ENCODE measurements at regions not wholly inside any gene's neighbourhood (a gene's known extent, or its start where the extent isn't known, plus 50 kb on each side); places are given as distances from the start of the nearest gene placed in this dataset.

DNA sequence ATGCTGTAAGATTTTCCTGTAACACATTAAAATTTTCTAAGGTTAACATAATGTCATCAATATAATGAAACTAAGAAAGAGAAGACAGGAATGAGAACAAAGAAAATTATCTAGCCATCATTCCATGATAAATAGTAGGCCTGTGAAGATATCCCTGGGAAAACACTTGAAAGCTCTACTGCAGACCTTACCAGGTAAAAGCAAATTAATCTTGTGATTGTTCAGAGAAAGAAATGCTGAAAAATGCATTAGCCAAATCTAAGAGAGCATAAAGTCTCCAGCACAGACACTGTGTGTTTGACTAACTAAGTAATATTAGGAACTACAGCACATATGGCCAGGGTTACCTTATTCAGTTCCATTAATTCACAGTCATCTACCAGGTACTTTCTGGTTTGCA is 628.3 kb upstream of the GRAMD2B start:
- no peak overlapping the region for H3K4me3 Mint-ChIP-seq
- ATAC-seq (replicated peaks) (no peak), DNase-seq (no peak)
- no peaks in the 10 kb centered on the region for H3K4me1 Mint-ChIP-seq (ENCODE audit: low read depth in 2 of 2)
- no peaks in the 10 kb centered on the region for H3K27me3 Mint-ChIP-seq
- no peak overlapping the region for H3K27ac Mint-ChIP-seq
- peaks cover 13 to 24% of the 10 kb centered on the region in 2 donors for H3K9me3 Mint-ChIP-seq
- H3K36me3 Mint-ChIP-seq (ENCODE audit: insufficient read depth), result no peaks in the 10 kb centered on the region

DNA sequence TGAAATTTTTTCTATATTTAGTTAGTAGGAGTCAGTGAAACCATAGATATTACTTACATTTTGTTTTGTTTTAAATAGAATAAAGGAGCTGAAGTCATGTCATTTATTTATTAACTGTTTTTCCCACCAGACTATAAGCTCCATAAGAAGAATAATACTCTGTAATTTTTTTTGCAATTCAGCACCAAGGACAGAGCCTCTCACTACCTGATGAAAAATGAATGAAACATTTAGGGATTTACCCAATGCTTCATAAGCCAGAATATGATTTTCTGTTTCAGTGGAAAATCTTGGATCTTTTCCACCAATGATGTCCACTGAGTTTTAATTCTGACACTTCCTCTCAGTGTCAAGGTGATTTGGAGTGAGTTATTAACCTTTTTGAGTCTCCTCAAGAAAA is 624.9 kb upstream of the GRAMD2B start:
- H3K4me3 Mint-ChIP-seq, result no peak overlapping the region
- no peak for ATAC-seq (replicated peaks)
- no peak for DNase-seq

GRCh38 chr5:125812651-125813050 is 610.6 kb upstream of the GRAMD2B start:
- peaks cover 0 to 3% of the 10 kb centered on the region in 2 donors for H3K9me3 Mint-ChIP-seq
- no peak overlapping the region for H3K27ac Mint-ChIP-seq
- no peaks in the 10 kb centered on the region for H3K27me3 Mint-ChIP-seq
- DNase-seq, result no peak
- no peak for ATAC-seq (replicated peaks)
- no peak overlapping the region for H3K4me3 Mint-ChIP-seq
- no peaks in the 10 kb centered on the region for H3K36me3 Mint-ChIP-seq (ENCODE audit: insufficient read depth)
- H3K4me1 Mint-ChIP-seq (ENCODE audit: low read depth in 2 of 2), result no peaks in the 10 kb centered on the region

More for the DNA sequence above, 624.9 kb upstream of the GRAMD2B start:
- Mint-ChIP-seq H3K4me1 (ENCODE audit: low read depth in 2 of 2) (no peaks in the 10 kb centered on the region), H3K27me3 (no peaks in the 10 kb centered on the region), H3K27ac (no peak overlapping the region), H3K36me3 (ENCODE audit: insufficient read depth) (no peaks in the 10 kb centered on the region), H3K9me3 (peaks cover 12 to 25% of the 10 kb centered on the region in 2 donors)

GRCh38 chr5:125813221-125813974 is 609.8 kb upstream of the GRAMD2B start:
- Mint-ChIP-seq H3K27ac (no peak overlapping the region), H3K36me3 (ENCODE audit: insufficient read depth) (no peaks in the 10 kb centered on the region), H3K27me3 (no peaks in the 10 kb centered on the region), H3K9me3 (peaks cover 0 to 3% of the 10 kb centered on the region in 2 donors), H3K4me3 (no peak overlapping the region), H3K4me1 (ENCODE audit: low read depth in 2 of 2) (no peaks in the 10 kb centered on the region)
- DNase-seq (no peak), ATAC-seq (replicated peaks) (no peak)

DNA sequence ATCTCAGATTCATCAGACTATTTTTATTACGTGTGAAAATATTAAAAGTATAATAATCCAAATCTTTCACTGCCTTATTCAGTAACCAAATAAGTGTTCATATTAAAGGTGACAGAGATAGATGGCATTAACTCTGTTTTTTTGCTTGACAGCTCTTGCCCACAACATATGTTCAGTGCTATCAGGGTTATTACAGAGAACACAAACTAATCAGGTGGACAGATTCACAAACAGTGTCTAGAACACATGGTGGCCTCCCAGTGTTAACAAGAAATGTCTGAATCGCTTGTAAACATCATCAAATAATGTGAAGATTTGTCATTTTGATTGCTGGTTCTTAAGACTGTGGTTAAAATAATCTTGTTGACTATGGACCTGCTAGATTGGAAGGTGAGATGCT is 609.1 kb upstream of the GRAMD2B start:
- Mint-ChIP-seq H3K4me1 (ENCODE audit: low read depth in 2 of 2) (no peaks in the 10 kb centered on the region), H3K27me3 (no peaks in the 10 kb centered on the region), H3K27ac (no peak overlapping the region), H3K36me3 (ENCODE audit: insufficient read depth) (no peaks in the 10 kb centered on the region), H3K4me3 (no peak overlapping the region), H3K9me3 (peaks cover 0 to 3% of the 10 kb centered on the region in 2 donors)
- no peak for DNase-seq
- ATAC-seq (replicated peaks), result no peak

- Mint-ChIP-seq H3K36me3 (ENCODE audit: insufficient read depth) (no peaks in the 10 kb centered on the region), H3K27me3 (no peaks in the 10 kb centered on the region), H3K4me3 (no peak overlapping the region), H3K9me3 (peaks cover 1 to 26% of the 10 kb centered on the region in 2 donors), H3K4me1 (ENCODE audit: low read depth in 2 of 2) (no peaks in the 10 kb centered on the region), H3K27ac (no peak overlapping the region)
- DNase-seq (no peak), ATAC-seq (replicated peaks) (no peak)
Measured at GRCh38 chr5:125823572-125823971, 599.6 kb upstream of the GRAMD2B start.

DNA sequence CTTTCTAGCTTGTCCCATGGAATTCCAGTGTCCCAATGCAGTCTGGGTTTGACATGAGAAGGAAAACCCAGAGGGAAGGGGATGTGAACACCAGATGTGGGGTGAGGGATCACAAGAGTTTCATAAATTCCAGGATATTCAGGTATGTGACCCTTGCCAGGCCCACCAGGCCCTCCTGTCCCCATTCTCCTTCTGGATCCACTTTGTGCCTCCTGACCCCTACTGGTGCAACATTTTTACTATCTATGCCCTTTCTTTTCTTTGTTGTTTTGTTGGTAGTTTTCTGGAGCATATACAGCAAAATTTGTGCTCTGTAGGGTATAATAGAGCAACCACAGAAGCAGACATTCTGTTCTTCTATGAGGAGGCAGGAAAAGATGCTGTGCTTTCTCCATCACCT is 597.0 kb upstream of the GRAMD2B start:
- no peak for DNase-seq
- no peaks in the 10 kb centered on the region for H3K36me3 Mint-ChIP-seq (ENCODE audit: insufficient read depth)
- peaks cover 1 to 35% of the 10 kb centered on the region in 2 donors for H3K9me3 Mint-ChIP-seq
- no peaks in the 10 kb centered on the region for H3K4me1 Mint-ChIP-seq (ENCODE audit: low read depth in 2 of 2)
- no peak for ATAC-seq (replicated peaks)
- H3K4me3 Mint-ChIP-seq, result no peak overlapping the region
- H3K27ac Mint-ChIP-seq, result no peak overlapping the region
- no peaks in the 10 kb centered on the region for H3K27me3 Mint-ChIP-seq

DNA sequence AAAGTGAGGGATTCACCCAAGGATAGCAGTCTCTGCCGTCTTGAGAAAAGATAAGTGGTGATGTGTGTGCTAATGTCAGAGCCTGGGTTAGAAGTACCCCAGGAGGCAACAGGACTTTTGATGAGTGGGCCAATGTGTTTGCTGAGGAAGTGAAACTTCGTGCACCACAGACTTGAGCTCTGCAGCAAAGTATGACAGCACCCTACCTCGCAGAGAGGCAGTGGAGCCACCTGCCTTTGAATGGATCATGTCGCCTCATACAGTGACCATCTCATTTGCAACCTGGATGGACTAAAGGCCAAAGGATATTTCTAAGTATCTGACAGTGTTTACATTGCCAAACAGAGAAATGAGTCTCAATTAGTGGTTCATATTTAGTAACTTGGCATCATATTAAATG is 593.9 kb upstream of the GRAMD2B start:
- ATAC-seq (replicated peaks), result no peak
- Mint-ChIP-seq H3K4me1 (ENCODE audit: low read depth in 2 of 2) (no peaks in the 10 kb centered on the region), H3K9me3 (peaks cover 0 to 29% of the 10 kb centered on the region in 2 donors), H3K27ac (no peak overlapping the region), H3K36me3 (ENCODE audit: insufficient read depth) (no peaks in the 10 kb centered on the region), H3K4me3 (no peak overlapping the region), H3K27me3 (no peaks in the 10 kb centered on the region)
- DNase-seq, result no peak

GRCh38 chr5:125833398-125833797 is 589.8 kb upstream of the GRAMD2B start:
- H3K27ac Mint-ChIP-seq, result no peak overlapping the region
- no peaks in the 10 kb centered on the region for H3K36me3 Mint-ChIP-seq (ENCODE audit: insufficient read depth)
- no peak overlapping the region for H3K4me3 Mint-ChIP-seq
- ATAC-seq (replicated peaks) (no peak), DNase-seq (no peak)
- H3K27me3 Mint-ChIP-seq, result no peaks in the 10 kb centered on the region
- H3K9me3 Mint-ChIP-seq, result peaks cover 5 to 9% of the 10 kb centered on the region in 2 donors
- H3K4me1 Mint-ChIP-seq (ENCODE audit: low read depth in 2 of 2), result no peaks in the 10 kb centered on the region

DNA sequence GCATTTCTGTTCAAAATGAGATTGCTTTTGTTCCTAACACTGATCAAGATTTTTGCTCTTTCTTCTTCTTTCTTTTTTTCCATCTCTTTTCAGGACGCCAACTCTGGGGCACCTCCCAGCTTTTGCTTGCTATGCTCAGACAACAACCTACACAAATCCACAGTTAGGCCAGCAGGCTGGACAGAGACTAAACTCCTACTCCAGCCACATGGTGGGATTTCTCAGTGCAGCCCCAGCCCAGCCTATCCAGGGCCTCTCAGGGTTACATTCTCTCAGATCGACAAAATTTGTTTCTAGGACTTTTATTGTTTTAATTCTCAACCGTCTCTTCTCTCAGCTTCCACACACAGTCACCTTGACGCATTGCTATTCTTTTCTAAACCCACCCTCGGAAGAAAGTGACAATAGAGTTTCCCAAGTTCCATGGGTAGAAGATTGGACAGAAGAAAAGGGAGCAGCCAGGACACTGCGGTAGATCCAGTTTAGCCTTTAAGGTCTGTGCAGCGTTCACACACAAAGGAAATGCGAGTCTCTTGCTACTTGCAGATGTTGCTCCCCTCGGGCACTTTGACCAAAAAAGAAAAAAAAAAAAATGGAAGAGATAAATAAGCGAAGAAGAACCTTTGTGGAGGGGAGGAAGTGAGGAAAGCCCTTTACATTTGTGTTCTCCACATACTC is 588.6 kb upstream of the GRAMD2B start:
- no peak for ATAC-seq (replicated peaks)
- H3K27me3 Mint-ChIP-seq, result no peaks in the 10 kb centered on the region
- no peak for DNase-seq
- no peaks in the 10 kb centered on the region for H3K36me3 Mint-ChIP-seq (ENCODE audit: insufficient read depth)
- H3K9me3 Mint-ChIP-seq, result peaks cover 5 to 9% of the 10 kb centered on the region in 2 donors
- no peak overlapping the region for H3K4me3 Mint-ChIP-seq
- H3K27ac Mint-ChIP-seq, result no peak overlapping the region
- H3K4me1 Mint-ChIP-seq (ENCODE audit: low read depth in 2 of 2), result no peaks in the 10 kb centered on the region

- Mint-ChIP-seq H3K27me3 (no peaks in the 10 kb centered on the region), H3K27ac (no peak overlapping the region), H3K4me3 (no peak overlapping the region), H3K9me3 (peaks cover 1 to 5% of the 10 kb centered on the region in 2 donors), H3K36me3 (ENCODE audit: insufficient read depth) (no peaks in the 10 kb centered on the region), H3K4me1 (ENCODE audit: low read depth in 2 of 2) (no peaks in the 10 kb centered on the region)
- DNase-seq, result no peak
- no peak for ATAC-seq (replicated peaks)
Measured at GRCh38 chr5:125835293-125836172, 587.7 kb upstream of the GRAMD2B start.

DNA sequence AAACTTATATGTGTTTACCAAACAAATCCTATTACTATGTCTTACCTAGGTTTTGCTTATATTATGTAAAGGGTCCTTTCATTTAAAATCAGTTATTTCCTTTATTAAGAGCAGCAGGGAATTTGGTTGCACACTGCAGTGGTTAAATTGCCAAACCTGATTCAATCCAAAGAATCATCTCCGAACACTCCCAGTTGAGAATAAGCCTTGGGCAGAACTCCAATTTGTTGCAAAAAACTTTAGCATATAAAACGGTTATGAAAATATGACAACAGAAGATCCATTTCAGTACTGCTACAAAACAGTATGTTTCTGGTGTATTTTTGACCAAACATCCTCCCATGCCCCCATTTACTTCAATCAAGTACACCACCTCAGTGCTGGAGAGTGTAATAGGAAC is 587.0 kb upstream of the GRAMD2B start:
- DNase-seq, result no peak
- Mint-ChIP-seq H3K27me3 (no peaks in the 10 kb centered on the region), H3K36me3 (ENCODE audit: insufficient read depth) (no peaks in the 10 kb centered on the region), H3K27ac (no peak overlapping the region), H3K4me1 (ENCODE audit: low read depth in 2 of 2) (no peaks in the 10 kb centered on the region), H3K4me3 (no peak overlapping the region), H3K9me3 (peaks cover 0 to 5% of the 10 kb centered on the region in 2 donors)
- no peak for ATAC-seq (replicated peaks)

- Mint-ChIP-seq H3K9me3 (peaks cover 5 to 7% of the 10 kb centered on the region in 2 donors), H3K36me3 (ENCODE audit: insufficient read depth) (no peaks in the 10 kb centered on the region), H3K4me3 (no peak overlapping the region), H3K4me1 (ENCODE audit: low read depth in 2 of 2) (no peaks in the 10 kb centered on the region), H3K27me3 (no peaks in the 10 kb centered on the region), H3K27ac (no peak overlapping the region)
- DNase-seq, result no peak
- no peak for ATAC-seq (replicated peaks)
Measured at GRCh38 chr5:125837866-125838265, 585.3 kb upstream of the GRAMD2B start.

Data from effector memory CD8-positive, alpha-beta T cell (primary cell).